GM10266 (cell line): ENCODE measurements at regions not wholly inside any gene's neighbourhood (a gene's known extent, or its start where the extent isn't known, plus 50 kb on each side); places are given as distances from the start of the nearest gene placed in this dataset.

ENCODE experiments used
- DNase-seq: peaks from one replicate; pipeline ENCODE4 v3.0.0; 2012; ENCODE audit errors: extremely low spot score
- TF ChIP-seq, protein P1 (sequence below): IDR thresholded peaks from 2 replicates; pipeline ENCODE4 v1.5.1; 2012; ENCODE audit warnings: mild to moderate bottlenecking, low read depth; ENCODE audit not compliant: control insufficient read depth, insufficient read depth; ENCODE audit errors: missing control alignments

DNA sequence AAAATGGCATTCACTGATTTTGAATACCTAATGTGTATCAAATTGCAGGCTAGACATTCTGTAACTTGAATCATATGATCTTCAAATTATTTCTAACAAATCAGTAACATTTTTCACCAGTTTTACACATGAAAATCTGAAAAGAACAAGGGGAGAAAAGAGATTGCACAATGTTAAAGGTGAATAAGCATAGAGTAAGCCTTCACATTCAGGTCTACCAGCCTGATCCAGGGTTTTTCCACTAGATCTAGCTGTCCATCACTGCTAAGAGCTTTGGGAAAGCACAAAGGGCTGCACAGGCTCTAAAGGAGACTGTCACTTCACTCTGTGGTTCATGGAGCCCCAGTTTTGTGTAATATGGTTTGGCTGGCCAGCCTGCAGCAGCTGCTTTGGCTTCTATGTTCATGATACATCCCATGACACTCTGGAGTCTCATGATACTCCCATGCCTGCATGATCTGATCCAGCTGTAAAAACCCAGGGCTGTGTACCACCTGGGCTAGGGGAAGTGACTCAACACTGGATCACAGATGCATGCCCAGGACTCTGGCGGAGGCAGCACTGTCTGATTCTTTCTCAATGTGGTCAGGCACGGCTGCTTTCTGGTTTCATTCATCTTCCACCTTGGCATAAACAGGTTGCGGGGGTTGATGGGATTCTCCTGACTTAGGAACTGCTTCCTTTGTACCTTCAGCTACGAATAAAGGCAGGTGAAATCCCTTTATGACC, 859.7 kb downstream of the GALC start:
- TF ChIP-seq, protein P1, sequence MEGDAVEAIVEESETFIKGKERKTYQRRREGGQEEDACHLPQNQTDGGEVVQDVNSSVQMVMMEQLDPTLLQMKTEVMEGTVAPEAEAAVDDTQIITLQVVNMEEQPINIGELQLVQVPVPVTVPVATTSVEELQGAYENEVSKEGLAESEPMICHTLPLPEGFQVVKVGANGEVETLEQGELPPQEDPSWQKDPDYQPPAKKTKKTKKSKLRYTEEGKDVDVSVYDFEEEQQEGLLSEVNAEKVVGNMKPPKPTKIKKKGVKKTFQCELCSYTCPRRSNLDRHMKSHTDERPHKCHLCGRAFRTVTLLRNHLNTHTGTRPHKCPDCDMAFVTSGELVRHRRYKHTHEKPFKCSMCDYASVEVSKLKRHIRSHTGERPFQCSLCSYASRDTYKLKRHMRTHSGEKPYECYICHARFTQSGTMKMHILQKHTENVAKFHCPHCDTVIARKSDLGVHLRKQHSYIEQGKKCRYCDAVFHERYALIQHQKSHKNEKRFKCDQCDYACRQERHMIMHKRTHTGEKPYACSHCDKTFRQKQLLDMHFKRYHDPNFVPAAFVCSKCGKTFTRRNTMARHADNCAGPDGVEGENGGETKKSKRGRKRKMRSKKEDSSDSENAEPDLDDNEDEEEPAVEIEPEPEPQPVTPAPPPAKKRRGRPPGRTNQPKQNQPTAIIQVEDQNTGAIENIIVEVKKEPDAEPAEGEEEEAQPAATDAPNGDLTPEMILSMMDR, result no peak
- no peak for DNase-seq

DNA sequence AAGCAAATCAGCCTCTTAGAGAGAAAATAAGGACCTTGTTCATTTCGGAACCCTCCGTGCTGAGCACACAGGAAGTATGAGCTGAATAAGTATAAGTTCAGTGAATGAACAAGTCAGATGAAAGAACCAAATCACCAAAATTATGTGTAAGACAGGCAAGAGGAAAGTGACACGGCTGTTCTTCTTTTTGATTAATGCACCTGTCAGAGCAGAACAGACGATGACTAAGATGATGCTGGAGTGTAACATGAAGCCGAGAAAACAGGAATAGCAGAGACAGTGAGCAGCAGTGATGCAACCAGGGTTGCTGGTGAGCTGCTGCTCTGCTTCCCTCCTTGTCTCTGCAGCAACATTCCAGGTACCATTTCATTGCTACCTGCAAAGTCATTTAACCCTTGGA, 861.1 kb downstream of the GALC start:
- no peak for DNase-seq
- TF ChIP-seq, protein P1, result no peak

DNA sequence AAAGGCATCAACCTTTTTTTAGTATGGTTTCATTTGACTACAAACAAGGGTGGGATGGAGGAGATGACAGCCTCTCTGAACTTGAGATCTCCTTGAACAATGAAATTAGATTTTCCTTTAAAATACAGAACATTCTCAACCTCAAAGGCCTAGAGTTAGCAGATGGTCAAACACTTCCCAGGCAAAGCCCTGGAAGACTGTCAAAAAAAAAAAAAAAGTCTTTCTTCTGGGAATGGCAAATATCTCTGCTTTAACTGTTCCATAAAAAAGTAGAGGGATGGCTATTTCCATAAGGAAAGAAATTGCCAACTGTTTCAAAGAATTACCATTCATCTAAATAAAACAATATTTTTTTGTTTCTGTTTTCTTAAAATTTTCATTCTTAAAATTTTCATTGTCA, 870.8 kb downstream of the GALC start:
- DNase-seq, result no peak
- TF ChIP-seq, protein P1, result no peak

DNA sequence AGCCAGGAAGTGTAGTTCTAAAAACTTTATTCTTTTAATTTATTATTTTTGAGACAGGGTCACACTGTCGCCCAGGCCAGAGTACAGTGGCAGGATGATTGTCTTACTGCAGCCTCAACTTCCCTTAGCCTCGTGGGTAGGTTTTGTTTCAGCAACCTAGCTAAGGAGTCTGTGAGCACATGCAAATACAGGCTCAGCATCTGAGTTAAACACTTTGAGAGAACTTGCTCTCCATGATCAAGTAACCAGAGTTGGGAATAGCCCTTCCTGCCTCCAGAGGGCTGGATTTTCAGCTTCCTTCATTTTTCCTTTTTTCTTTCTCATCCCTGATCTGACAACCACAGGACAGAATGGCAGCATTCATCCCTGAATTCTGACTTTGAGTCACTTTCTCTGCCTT, 871.3 kb downstream of the GALC start:
- TF ChIP-seq, protein P1, result no peak
- no peak for DNase-seq

DNA sequence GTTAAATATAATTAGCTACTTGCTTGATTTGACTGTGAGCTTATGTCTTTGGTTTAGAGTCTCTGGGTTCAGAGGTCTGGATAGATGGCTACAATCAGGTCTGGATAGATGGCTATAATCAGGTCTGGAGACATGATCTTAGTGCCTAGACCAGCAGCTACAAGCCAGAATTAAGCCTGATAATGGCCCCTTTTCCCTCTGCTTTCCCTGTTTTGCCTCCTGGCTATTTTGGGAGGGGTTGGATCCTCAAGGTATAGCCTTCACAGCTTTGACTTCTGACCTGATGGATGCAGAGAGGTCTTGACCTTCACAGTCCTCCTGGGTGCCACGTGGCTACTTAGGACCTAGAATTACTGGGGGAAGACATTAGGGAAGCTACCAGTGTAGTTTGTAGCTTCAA, 877.7 kb downstream of the GALC start:
- no peak for DNase-seq
- TF ChIP-seq, protein P1, result no peak

DNA sequence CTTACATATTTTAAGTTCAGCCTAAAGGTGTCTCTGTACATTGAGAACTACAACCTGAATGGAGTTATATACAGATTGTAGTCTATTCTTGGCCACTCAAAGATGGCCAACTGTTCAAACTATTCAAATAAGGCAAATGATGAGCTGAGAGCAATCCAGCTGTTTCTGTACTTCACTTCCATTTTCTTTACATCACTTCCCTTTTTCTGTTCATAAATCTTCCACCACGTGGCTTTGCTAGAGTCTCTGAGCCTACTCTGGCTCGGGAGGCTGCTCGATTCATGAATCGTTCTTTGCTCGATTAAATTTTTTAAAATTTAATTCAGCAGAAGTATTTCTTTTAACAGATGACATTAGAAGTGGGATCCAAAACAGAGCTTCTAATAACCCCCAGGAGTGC, 879.7 kb downstream of the GALC start:
- DNase-seq, result no peak
- TF ChIP-seq, protein P1, result no peak

DNA sequence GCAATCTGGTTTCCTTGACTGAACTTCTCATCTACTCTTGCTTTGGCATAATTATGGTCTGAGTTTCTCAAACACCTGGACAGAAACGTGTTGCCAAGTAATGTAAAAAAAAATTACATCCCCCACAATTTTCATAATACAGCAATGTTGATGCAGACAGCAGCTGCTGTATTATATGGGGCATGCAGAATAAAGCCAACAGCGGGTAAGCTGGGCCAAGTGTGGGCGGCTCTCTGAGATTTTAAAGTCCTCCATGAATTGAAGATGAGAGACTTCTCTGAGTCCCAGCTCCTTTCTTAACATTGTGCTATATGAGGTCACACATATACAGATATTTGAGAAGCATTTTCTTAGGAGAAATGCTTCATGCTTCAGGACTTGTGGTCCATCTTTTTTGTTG, 881.2 kb downstream of the GALC start:
- DNase-seq, result no peak
- TF ChIP-seq, protein P1, result no peak
